ENCODE measurements at regions not wholly inside any gene's neighbourhood (a gene's known extent, or its start where the extent isn't known, plus 50 kb on each side); places are given as distances from the start of the nearest gene placed in this dataset.

DNA sequence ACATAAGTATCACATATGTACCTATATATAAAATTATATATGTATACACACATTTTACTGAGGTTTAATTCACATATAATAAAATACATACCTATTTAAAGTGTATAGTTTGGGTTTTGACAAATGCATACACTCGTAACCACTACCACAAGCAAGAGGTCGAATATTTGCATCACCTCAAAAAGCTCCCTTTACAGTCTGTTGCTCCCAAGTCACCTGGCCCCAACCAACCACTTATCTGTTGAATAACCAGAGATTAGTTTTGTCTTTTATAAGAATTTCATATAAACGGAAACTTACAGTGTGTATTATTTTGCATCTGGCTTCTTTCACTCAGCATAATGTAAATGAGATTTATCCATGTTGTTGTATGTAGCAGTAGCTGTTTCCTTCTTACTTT, 218.9 kb downstream of the MAT2B start:
- TF ChIP-seq, protein P1, sequence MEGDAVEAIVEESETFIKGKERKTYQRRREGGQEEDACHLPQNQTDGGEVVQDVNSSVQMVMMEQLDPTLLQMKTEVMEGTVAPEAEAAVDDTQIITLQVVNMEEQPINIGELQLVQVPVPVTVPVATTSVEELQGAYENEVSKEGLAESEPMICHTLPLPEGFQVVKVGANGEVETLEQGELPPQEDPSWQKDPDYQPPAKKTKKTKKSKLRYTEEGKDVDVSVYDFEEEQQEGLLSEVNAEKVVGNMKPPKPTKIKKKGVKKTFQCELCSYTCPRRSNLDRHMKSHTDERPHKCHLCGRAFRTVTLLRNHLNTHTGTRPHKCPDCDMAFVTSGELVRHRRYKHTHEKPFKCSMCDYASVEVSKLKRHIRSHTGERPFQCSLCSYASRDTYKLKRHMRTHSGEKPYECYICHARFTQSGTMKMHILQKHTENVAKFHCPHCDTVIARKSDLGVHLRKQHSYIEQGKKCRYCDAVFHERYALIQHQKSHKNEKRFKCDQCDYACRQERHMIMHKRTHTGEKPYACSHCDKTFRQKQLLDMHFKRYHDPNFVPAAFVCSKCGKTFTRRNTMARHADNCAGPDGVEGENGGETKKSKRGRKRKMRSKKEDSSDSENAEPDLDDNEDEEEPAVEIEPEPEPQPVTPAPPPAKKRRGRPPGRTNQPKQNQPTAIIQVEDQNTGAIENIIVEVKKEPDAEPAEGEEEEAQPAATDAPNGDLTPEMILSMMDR (IDR thresholded peaks at IDR 0.05): no peak
- TF ChIP-seq POLR2A (IDR thresholded peaks at IDR 0.05): no peak
